ENCODE measurements at regions not wholly inside any gene's neighbourhood (a gene's known extent, or its start where the extent isn't known, plus 50 kb on each side); places are given as distances from the start of the nearest gene placed in this dataset.

- Histone ChIP-seq H2AFZ (ENCODE audit: low read depth, low read length) (no peak overlapping the region), H3K9ac (ENCODE audit: insufficient read depth in 1 of 2, low read depth in 2 of 2, low read length in 2 of 2) (no peak overlapping the region), H3K79me2 (ENCODE audit: control insufficient read depth, insufficient read depth, low read length) (no peaks in the 10 kb centered on the region), H3K4me3 (no peak overlapping the region), H3K27me3 (ENCODE audit: control insufficient read depth in 2 of 2, insufficient read depth in 2 of 2, low read length in 2 of 2) (no peaks in the 10 kb centered on the region), H4K20me1 (replicated peaks; ENCODE audit: control insufficient read depth, insufficient read depth, low read length) (no peaks in the 10 kb centered on the region), H3K9me3 (replicated peaks; ENCODE audit: control insufficient read depth, insufficient read depth, low read depth, low read length) (no peaks in the 10 kb centered on the region; the same call in 1 of the 2 replicates), H3K36me3 (ENCODE audit: control insufficient read depth, insufficient read depth, low read length) (no peaks in the 10 kb centered on the region), H3K4me2 (ENCODE audit: insufficient read depth, low read length) (no peak overlapping the region), H3K4me1 (replicated peaks in 1 of 2; ENCODE audit: control insufficient read depth in 2 of 2, insufficient read depth in 2 of 2, low read length in 2 of 2) (no peaks in the 10 kb centered on the region), H3K9me1 (ENCODE audit: control insufficient read depth, insufficient read depth, low read length) (no peaks in the 10 kb centered on the region), H3K27ac (ENCODE audit: extremely low read depth, low read depth, low read length) (no peak overlapping the region)
- no peak for ATAC-seq
- DNase-seq (ENCODE audit: extremely low read depth in 1 of 4, low spot score in 3 of 4) = no peak
- intact Hi-C loops (cut with micrococcal nuclease) = no loop called here
- no peak for FAIRE-seq
- in situ Hi-C loops (cut with MboI) = no loop called here
- ChIA-PET CTCF (ENCODE audit: low intra/inter-chr PET ratio) (no interaction called here), POLR2A (interaction anchor here (0.8 kb wide), 1 partner anchor 1620 kb away, joined by 3 read pairs; no protein-coding TSS in a partner anchor)
- WGBS (ENCODE audit: insufficient coverage, low coverage, missing lambda C conversion rate) = 5% methylated on average over 2 of the region's 2 CpGs
- no TSS peak for BruUV-seq (replicated peaks)
- TF ChIP-seq ZNF384 (IDR thresholded peaks at IDR 0.05; ENCODE audit: low read depth, low read length) (no peak), HBP1 (CRISPR knock-in tag; IDR thresholded peaks at IDR 0.05) (no peak), PRDM10 (IDR thresholded peaks at IDR 0.05; ENCODE audit: partially characterized antibody) (no peak), CHCHD3 (CRISPR knock-in tag; IDR thresholded peaks at IDR 0.05) (no peak), GTF2E2 (tag; IDR thresholded peaks at IDR 0.05) (no peak), NFYB (IDR thresholded peaks at IDR 0.05; ENCODE audit: extremely low read depth, insufficient read length) (no peak), CREB3 (tag; conservative IDR thresholded peaks at IDR 0.05; ENCODE audit: low read depth) (no peak), OTX1 (CRISPR knock-in tag; IDR thresholded peaks at IDR 0.05) (no peak), NCOR1 (IDR thresholded peaks at IDR 0.05) (no peak), HMBOX1 (IDR thresholded peaks at IDR 0.05) (no peak), PKNOX1 (IDR thresholded peaks at IDR 0.05) (no peak), ZFP36 (IDR thresholded peaks at IDR 0.05; ENCODE audit: low read depth, low read length, partially characterized antibody) (no peak), ZNF507 (tag; conservative IDR thresholded peaks at IDR 0.05) (no peak), ZC3H4 (CRISPR knock-in tag; IDR thresholded peaks at IDR 0.05; ENCODE audit: borderline replicate concordance) (no peak), CHD1 (IDR thresholded peaks at IDR 0.05; ENCODE audit: low read length) (no peak), ZZZ3 (IDR thresholded peaks at IDR 0.05) (no peak), FOXP1 (CRISPR knock-in tag; IDR thresholded peaks at IDR 0.05) (no peak)
Measured at GRCh38 chr6:19209202-19209601, 628.0 kb upstream of the ID4 start.
